PC-3 (cell line): ENCODE measurements at regions not wholly inside any gene's neighbourhood (a gene's known extent, or its start where the extent isn't known, plus 50 kb on each side); places are given as distances from the start of the nearest gene placed in this dataset.

Source experiments
- CTCF ChIP-seq: fragments of 300-600 bp; sonication (generic); conservative IDR thresholded peaks from 2 replicates; pipeline ENCODE4 v1.5.1; 2017; ENCODE audit warnings: antibody characterized with exemption, low read depth, mild to moderate bottlenecking, low read length
- EZH2phosphoT487 ChIP-seq: fragments of 300-600 bp; sonication (generic); IDR thresholded peaks from 2 replicates; pipeline ENCODE4 v1.6.1; 2018; ENCODE audit warnings: mild to moderate bottlenecking, antibody characterized with exemption, low read length, borderline replicate concordance

GRCh38 chr14:94919896-94920295, 150.0 kb upstream of the GSC start:
- TF ChIP-seq CTCF = no peak
- no peak for TF ChIP-seq EZH2phosphoT487
